ENCODE measurements at regions not wholly inside any gene's neighbourhood (a gene's known extent, or its start where the extent isn't known, plus 50 kb on each side); places are given as distances from the start of the nearest gene placed in this dataset.

DNA sequence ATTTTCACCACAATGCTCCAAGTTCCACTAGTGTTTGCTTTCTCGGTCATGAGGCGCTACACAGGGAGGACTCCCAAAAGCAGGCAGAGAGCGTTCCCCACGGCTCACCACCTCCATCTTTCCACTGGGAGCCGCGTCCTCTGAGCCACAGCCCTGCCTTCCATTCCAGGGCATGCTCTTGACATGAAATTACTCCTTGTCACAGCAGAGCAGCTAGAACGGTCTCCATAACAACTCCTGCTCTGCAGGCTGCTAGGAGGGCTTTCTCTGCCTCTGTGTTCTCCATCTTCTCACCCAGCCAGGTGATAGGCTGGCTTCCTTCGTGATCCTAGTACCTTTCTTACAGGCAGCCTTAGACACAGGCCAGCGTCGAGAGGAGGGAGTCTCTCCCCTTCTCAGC, 171.8 kb upstream of the UBL3 start:
- no TSS peak for BruUV-seq (replicated peaks)
- TF ChIP-seq, protein P1, sequence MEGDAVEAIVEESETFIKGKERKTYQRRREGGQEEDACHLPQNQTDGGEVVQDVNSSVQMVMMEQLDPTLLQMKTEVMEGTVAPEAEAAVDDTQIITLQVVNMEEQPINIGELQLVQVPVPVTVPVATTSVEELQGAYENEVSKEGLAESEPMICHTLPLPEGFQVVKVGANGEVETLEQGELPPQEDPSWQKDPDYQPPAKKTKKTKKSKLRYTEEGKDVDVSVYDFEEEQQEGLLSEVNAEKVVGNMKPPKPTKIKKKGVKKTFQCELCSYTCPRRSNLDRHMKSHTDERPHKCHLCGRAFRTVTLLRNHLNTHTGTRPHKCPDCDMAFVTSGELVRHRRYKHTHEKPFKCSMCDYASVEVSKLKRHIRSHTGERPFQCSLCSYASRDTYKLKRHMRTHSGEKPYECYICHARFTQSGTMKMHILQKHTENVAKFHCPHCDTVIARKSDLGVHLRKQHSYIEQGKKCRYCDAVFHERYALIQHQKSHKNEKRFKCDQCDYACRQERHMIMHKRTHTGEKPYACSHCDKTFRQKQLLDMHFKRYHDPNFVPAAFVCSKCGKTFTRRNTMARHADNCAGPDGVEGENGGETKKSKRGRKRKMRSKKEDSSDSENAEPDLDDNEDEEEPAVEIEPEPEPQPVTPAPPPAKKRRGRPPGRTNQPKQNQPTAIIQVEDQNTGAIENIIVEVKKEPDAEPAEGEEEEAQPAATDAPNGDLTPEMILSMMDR (IDR thresholded peaks at IDR 0.05), result no peak
- TF ChIP-seq, protein P2, sequence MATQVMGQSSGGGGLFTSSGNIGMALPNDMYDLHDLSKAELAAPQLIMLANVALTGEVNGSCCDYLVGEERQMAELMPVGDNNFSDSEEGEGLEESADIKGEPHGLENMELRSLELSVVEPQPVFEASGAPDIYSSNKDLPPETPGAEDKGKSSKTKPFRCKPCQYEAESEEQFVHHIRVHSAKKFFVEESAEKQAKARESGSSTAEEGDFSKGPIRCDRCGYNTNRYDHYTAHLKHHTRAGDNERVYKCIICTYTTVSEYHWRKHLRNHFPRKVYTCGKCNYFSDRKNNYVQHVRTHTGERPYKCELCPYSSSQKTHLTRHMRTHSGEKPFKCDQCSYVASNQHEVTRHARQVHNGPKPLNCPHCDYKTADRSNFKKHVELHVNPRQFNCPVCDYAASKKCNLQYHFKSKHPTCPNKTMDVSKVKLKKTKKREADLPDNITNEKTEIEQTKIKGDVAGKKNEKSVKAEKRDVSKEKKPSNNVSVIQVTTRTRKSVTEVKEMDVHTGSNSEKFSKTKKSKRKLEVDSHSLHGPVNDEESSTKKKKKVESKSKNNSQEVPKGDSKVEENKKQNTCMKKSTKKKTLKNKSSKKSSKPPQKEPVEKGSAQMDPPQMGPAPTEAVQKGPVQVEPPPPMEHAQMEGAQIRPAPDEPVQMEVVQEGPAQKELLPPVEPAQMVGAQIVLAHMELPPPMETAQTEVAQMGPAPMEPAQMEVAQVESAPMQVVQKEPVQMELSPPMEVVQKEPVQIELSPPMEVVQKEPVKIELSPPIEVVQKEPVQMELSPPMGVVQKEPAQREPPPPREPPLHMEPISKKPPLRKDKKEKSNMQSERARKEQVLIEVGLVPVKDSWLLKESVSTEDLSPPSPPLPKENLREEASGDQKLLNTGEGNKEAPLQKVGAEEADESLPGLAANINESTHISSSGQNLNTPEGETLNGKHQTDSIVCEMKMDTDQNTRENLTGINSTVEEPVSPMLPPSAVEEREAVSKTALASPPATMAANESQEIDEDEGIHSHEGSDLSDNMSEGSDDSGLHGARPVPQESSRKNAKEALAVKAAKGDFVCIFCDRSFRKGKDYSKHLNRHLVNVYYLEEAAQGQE (IDR thresholded peaks at IDR 0.05; ENCODE audit: insufficient read depth in 1 of 2, low read depth in 2 of 2, low read length in 1 of 2), result no peak
- TF ChIP-seq SIN3A (IDR thresholded peaks at IDR 0.05; ENCODE audit: borderline replicate concordance, insufficient read depth, low read depth, low read length) (no peak), POLR2AphosphoS5 (IDR thresholded peaks at IDR 0.05; ENCODE audit: low read depth, low read length) (no peak), TCF7L2 (IDR thresholded peaks at IDR 0.05; ENCODE audit: low read depth, low read length) (no peak)
- no peak overlapping the region for H3K4me3 ChIP-seq (ENCODE audit: low read depth in 2 of 2, low read length in 2 of 2)
- no peaks in the 10 kb centered on the region for H3K9me3 ChIP-seq (ENCODE audit: control insufficient read depth, insufficient read depth, low read depth, low read length)
- ATAC-seq, result no peak
- DNase-seq (ENCODE audit: low read depth, low spot score), result no peak
- no peaks in the 10 kb centered on the region for H3K4me1 ChIP-seq (ENCODE audit: control insufficient read depth, insufficient read depth, low read length)
- in situ Hi-C loops (cut with HindIII; ENCODE audit: low pct_unique_long_range_greater_than_20kb, low sequenced_read_pairs) (no loop called here), intact Hi-C loops (cut with micrococcal nuclease; ENCODE audit: unreplicated experiment) (no loop called here)
- CTCF ChIA-PET, result no interaction called here
- H3K36me3 ChIP-seq (ENCODE audit: control insufficient read depth, insufficient read depth, low read length), result no peaks in the 10 kb centered on the region
- no peaks in the 10 kb centered on the region for H3K27me3 ChIP-seq (ENCODE audit: control insufficient read depth, insufficient read depth, low read length)
- POLR2A ChIA-PET, result no interaction called here
- no peak overlapping the region for H3K27ac ChIP-seq (ENCODE audit: low read length)

DNA sequence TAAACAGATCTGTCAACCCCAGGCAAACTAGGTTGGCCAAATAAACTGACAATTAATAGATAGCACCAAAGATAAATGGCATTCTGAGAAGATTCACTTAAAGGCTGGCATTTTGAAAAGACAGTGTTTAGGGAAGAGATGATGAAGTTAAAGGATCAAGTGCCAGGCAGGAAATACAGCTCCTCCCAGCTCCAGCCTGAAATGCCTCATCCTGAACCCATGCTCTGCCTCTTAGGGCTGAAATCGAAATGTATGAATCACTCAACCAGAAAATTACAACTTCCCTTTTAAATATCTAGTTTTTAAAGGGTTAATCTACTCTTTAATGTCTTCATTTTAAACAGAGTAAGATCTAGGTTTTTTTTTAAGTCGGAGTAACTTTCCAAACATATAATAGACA, 171.2 kb upstream of the UBL3 start:
- Histone ChIP-seq H3K27ac (ENCODE audit: low read length) (no peak overlapping the region), H3K4me1 (ENCODE audit: control insufficient read depth, insufficient read depth, low read length) (no peaks in the 10 kb centered on the region), H3K4me3 (ENCODE audit: low read depth in 2 of 2, low read length in 2 of 2) (no peak overlapping the region), H3K36me3 (ENCODE audit: control insufficient read depth, insufficient read depth, low read length) (no peaks in the 10 kb centered on the region), H3K27me3 (ENCODE audit: control insufficient read depth, insufficient read depth, low read length) (no peaks in the 10 kb centered on the region), H3K9me3 (ENCODE audit: control insufficient read depth, insufficient read depth, low read depth, low read length) (no peaks in the 10 kb centered on the region)
- POLR2A ChIA-PET, result no interaction called here
- DNase-seq (ENCODE audit: low read depth, low spot score) (no peak), ATAC-seq (no peak)
- in situ Hi-C loops (cut with HindIII; ENCODE audit: low pct_unique_long_range_greater_than_20kb, low sequenced_read_pairs) (no loop called here), intact Hi-C loops (cut with micrococcal nuclease; ENCODE audit: unreplicated experiment) (no loop called here)
- TF ChIP-seq TCF7L2 (IDR thresholded peaks at IDR 0.05; ENCODE audit: low read depth, low read length), result no peak
- TF ChIP-seq POLR2AphosphoS5 (IDR thresholded peaks at IDR 0.05; ENCODE audit: low read depth, low read length), result no peak
- TF ChIP-seq, protein P2 (IDR thresholded peaks at IDR 0.05; ENCODE audit: insufficient read depth in 1 of 2, low read depth in 2 of 2, low read length in 1 of 2), result no peak
- TF ChIP-seq SIN3A (IDR thresholded peaks at IDR 0.05; ENCODE audit: borderline replicate concordance, insufficient read depth, low read depth, low read length), result no peak
- TF ChIP-seq, protein P1 (IDR thresholded peaks at IDR 0.05), result no peak
- BruUV-seq (replicated peaks), result no TSS peak
- CTCF ChIA-PET, result no interaction called here
